CD14-positive monocyte (primary cell): ENCODE measurements at regions not wholly inside any gene's neighbourhood (a gene's known extent, or its start where the extent isn't known, plus 50 kb on each side); places are given as distances from the start of the nearest gene placed in this dataset.

Experiments used
- DNase-seq, 3 donors: peaks; one replicate each; pipeline ENCODE4 v3.0.0-alpha.2; 2011 to 2022
- H2AFZ ChIP-seq: 2 replicates; pipeline ENCODE4 v1.6.0; 2012; ENCODE audit warnings: mild to moderate bottlenecking, low read depth, low read length, inconsistent platforms; ENCODE audit not compliant: insufficient read depth, poor library complexity, severe bottlenecking
- H3K27ac ChIP-seq, 2 donors: 1 replicate in 1 of 2; 2 replicates in 1 of 2; pipeline ENCODE4 v1.5.1; 2012 to 2013; ENCODE audit warnings: low read length in 2 of 2, control low read depth in 1 of 2, inconsistent platforms in 1 of 2, low read depth in 1 of 2, mild to moderate bottlenecking in 1 of 2
- H3K27me3 ChIP-seq, 2 donors: one replicate each; pipeline versions ENCODE4 v1.6.0 to v1.6.1; 2011 to 2013; ENCODE audit warnings: low read length in 2 of 2; ENCODE audit not compliant: control insufficient read depth in 2 of 2, insufficient read depth in 2 of 2
- H3K36me3 ChIP-seq, 2 donors: replicated peaks in 1 of 2; 1 replicate in 1 of 2; 2 replicates in 1 of 2; pipeline versions ENCODE4 v1.5.1 to v1.6.1; 2012 to 2013; ENCODE audit warnings: low read length in 2 of 2, control low read depth in 1 of 2, inconsistent platforms in 1 of 2, mild to moderate bottlenecking in 1 of 2; ENCODE audit not compliant: insufficient read depth in 2 of 2, control insufficient read depth in 1 of 2
- H3K4me1 ChIP-seq, 2 donors: 1 replicate in 1 of 2; 2 replicates in 1 of 2; pipeline versions ENCODE4 v1.5.1 to v1.6.1; 2012 to 2013; ENCODE audit warnings: low read length in 2 of 2, control low read depth in 1 of 2, inconsistent platforms in 1 of 2, mild to moderate bottlenecking in 1 of 2, moderate library complexity in 1 of 2; ENCODE audit not compliant: insufficient read depth in 2 of 2, control insufficient read depth in 1 of 2
- H3K4me2 ChIP-seq: replicated peaks from 2 replicates; pipeline ENCODE3; 2012; ENCODE audit warnings: low read length, moderate library complexity, mild to moderate bottlenecking; ENCODE audit not compliant: poor library complexity, severe bottlenecking; ENCODE audit errors: extremely low read depth
- H3K4me3 ChIP-seq, 3 experiments: fragments of 200-600 bp in 1 of 3; sonication (generic) in 1 of 3; replicated peaks in 1 of 3; 1 replicate in 2 of 3; 2 replicates in 1 of 3; pipeline ENCODE4 v1.5.1; 2011 to 2013; ENCODE audit warnings: low read length in 3 of 3, mild to moderate bottlenecking in 3 of 3, control low read depth in 2 of 3, low read depth in 2 of 3, inconsistent platforms in 1 of 3, moderate library complexity in 1 of 3
- H3K79me2 ChIP-seq: 2 replicates; pipeline ENCODE4 v1.6.0; 2012; ENCODE audit warnings: mild to moderate bottlenecking, control low read depth, inconsistent platforms, low read length, moderate library complexity; ENCODE audit not compliant: insufficient read depth
- H3K9ac ChIP-seq: 2 replicates; pipeline ENCODE4 v1.6.0; 2017; ENCODE audit warnings: low read length, mild to moderate bottlenecking; ENCODE audit not compliant: insufficient read depth, poor library complexity, severe bottlenecking
- H3K9me3 ChIP-seq, 2 donors: replicated peaks in 1 of 2; 1 replicate in 1 of 2; 2 replicates in 1 of 2; pipeline versions ENCODE4 v1.5.1 to v1.6.1; 2012 to 2013; ENCODE audit warnings: low read length in 2 of 2, control low read depth in 1 of 2; ENCODE audit not compliant: control insufficient read depth in 1 of 2, insufficient read depth in 1 of 2
- H4K20me1 ChIP-seq: 2 replicates; pipeline ENCODE4 v1.6.0; 2012; ENCODE audit warnings: mild to moderate bottlenecking, low read length, control low read depth, moderate library complexity; ENCODE audit not compliant: insufficient read depth
- H3K27ac Mint-ChIP-seq, 7 donors: one replicate each; pipeline ENCODE4 v1.8.0; 2020; ENCODE audit warnings: mild to moderate bottlenecking in 7 of 7, mixed read lengths in 7 of 7, moderate library complexity in 6 of 7, inconsistent platforms in 2 of 7
- H3K27me3 Mint-ChIP-seq, 3 donors: one replicate each; pipeline ENCODE4 v1.8.0; 2021 to 2022; ENCODE audit warnings: low read depth in 3 of 3, mild to moderate bottlenecking in 3 of 3, mixed read lengths in 3 of 3, moderate library complexity in 3 of 3, inconsistent platforms in 1 of 3
- H3K36me3 Mint-ChIP-seq, 2 donors: one replicate each; pipeline ENCODE4 v1.8.0; 2020; ENCODE audit warnings: mixed read lengths in 2 of 2, inconsistent platforms in 1 of 2, mild to moderate bottlenecking in 1 of 2
- H3K4me1 Mint-ChIP-seq: one replicate; pipeline ENCODE4 v1.8.0; 2020; ENCODE audit warnings: mild to moderate bottlenecking, mixed read lengths
- H3K4me3 Mint-ChIP-seq, 2 donors: one replicate each; pipeline ENCODE4 v1.8.0; 2020; ENCODE audit warnings: mild to moderate bottlenecking in 2 of 2, mixed read lengths in 2 of 2, moderate library complexity in 1 of 2
- H3K9me3 Mint-ChIP-seq, 7 donors: one replicate each; pipeline ENCODE4 v1.8.0; 2020 to 2022; ENCODE audit warnings: mixed read lengths in 7 of 7, mild to moderate bottlenecking in 6 of 7, moderate library complexity in 6 of 7, inconsistent platforms in 2 of 7
- WGBS: methylation state at CpG from one replicate; pipeline ENCODE4 v1.1.5; 2013; ENCODE audit warnings: missing lambda C conversion rate; ENCODE audit not compliant: insufficient coverage; 5-methylcytosine and 5-hydroxymethylcytosine counted together
- intact Hi-C, 2 donors: fragments of 100-400 bp; cut with micrococcal nuclease; formaldehyde crosslinking; loops; one replicate each; pipeline versions ENCODE4 v1.15.0 to v1.15.1; 2023
- TF ChIP-seq, protein P1 (sequence below): fragments of 200-600 bp; IDR thresholded peaks from one replicate; pipeline ENCODE4 v1.8.0; 2022; ENCODE audit warnings: antibody characterized with exemption, mild to moderate bottlenecking

GRCh38 chr6:26149240-26149639 is 62.0 kb downstream of the HFE start:
- H3K4me3 Mint-ChIP-seq = no peak overlapping the region
- H3K36me3 Mint-ChIP-seq = no peaks in the 10 kb centered on the region
- Histone ChIP-seq H3K27me3 (no peaks in the 10 kb centered on the region), H4K20me1 (no peaks in the 10 kb centered on the region), H3K4me2 (no peak overlapping the region), H3K27ac (no peak overlapping the region), H3K4me1 (no peaks in the 10 kb centered on the region), H2AFZ (no peak overlapping the region), H3K9ac (no peak overlapping the region), H3K9me3 (no peaks in the 10 kb centered on the region), H3K4me3 (no peak overlapping the region), H3K79me2 (no peaks in the 10 kb centered on the region), H3K36me3 (no peaks in the 10 kb centered on the region)
- peaks cover 2% of the 10 kb centered on the region for H3K4me1 Mint-ChIP-seq
- TF ChIP-seq, protein P1, sequence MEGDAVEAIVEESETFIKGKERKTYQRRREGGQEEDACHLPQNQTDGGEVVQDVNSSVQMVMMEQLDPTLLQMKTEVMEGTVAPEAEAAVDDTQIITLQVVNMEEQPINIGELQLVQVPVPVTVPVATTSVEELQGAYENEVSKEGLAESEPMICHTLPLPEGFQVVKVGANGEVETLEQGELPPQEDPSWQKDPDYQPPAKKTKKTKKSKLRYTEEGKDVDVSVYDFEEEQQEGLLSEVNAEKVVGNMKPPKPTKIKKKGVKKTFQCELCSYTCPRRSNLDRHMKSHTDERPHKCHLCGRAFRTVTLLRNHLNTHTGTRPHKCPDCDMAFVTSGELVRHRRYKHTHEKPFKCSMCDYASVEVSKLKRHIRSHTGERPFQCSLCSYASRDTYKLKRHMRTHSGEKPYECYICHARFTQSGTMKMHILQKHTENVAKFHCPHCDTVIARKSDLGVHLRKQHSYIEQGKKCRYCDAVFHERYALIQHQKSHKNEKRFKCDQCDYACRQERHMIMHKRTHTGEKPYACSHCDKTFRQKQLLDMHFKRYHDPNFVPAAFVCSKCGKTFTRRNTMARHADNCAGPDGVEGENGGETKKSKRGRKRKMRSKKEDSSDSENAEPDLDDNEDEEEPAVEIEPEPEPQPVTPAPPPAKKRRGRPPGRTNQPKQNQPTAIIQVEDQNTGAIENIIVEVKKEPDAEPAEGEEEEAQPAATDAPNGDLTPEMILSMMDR = no peak
- H3K27ac Mint-ChIP-seq = no peak overlapping the region
- H3K9me3 Mint-ChIP-seq = peaks cover 0 to 3% (median 0%) of the 10 kb centered on the region in 7 donors
- intact Hi-C loops = no loop called here
- no peak for DNase-seq
- no peaks in the 10 kb centered on the region for H3K27me3 Mint-ChIP-seq

DNA sequence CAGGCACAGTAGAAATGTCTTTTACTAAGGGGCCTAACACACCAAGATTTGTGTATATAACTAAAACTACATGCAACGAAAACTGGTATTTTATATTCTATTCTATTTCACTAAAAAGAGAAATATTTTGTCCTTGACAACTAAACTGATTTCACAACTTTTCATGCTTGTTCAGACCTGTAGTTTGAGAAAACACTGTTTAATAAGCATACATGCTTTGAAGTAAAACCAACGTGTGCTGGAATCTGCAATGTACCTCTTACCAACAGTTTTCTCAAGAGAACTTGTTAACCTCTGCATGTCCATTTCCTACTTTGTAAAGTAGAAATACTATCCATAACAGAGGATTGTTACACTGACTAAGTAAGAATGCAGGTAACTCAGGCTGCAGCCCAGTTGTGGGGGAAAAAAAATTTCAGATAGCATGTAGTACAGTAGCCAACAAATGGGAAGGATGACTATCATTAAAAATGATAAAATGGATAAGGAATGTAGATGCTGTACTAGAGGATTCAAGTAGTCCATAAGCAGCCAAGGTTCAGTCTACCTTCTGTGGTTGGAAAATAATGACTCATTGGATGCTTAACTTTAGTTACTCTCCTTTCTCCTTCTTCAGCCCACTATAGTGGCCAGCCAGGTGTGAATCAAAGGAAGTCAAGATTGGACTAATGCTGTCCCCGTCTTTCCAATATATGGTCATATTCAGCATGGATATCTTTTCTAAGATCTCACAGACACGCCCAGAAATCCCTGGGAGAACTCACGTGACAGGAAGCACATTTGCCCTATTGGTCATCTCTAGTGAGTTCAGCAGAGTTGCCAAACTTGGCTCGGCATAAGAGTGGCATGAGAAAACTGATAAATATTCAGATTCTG is 65.2 kb downstream of the HFE start:
- no peak overlapping the region for H3K4me2 ChIP-seq
- peaks cover 10% of the 10 kb centered on the region for H4K20me1 ChIP-seq
- WGBS = 71% methylated on average over 3 of the region's 6 CpGs
- Mint-ChIP-seq H3K36me3 (no peaks in the 10 kb centered on the region), H3K4me3 (no peak overlapping the region), H3K4me1 (peaks cover 11% of the 10 kb centered on the region), H3K27me3 (no peaks in the 10 kb centered on the region), H3K27ac (no peak overlapping the region), H3K9me3 (peaks cover 0 to 5% (median 0%) of the 10 kb centered on the region in 7 donors)
- no peak for DNase-seq
- TF ChIP-seq, protein P1 = no peak
- no peak overlapping the region for H3K4me3 ChIP-seq
- no peaks in the 10 kb centered on the region for H3K79me2 ChIP-seq
- H3K27me3 ChIP-seq = no peaks in the 10 kb centered on the region
- no peaks in the 10 kb centered on the region for H3K36me3 ChIP-seq
- no peak overlapping the region for H2AFZ ChIP-seq
- H3K9ac ChIP-seq = no peak overlapping the region
- intact Hi-C loops = loop anchor here (10.0 kb wide), 1 partner anchor 48 kb away; a partner anchor contains a TSS
- H3K9me3 ChIP-seq = no peaks in the 10 kb centered on the region
- H3K27ac ChIP-seq = no peak overlapping the region
- H3K4me1 ChIP-seq = peaks cover 16 to 19% of the 10 kb centered on the region in 2 donors
